Colonic mucosa (tissue), 4 donors: ENCODE measurements at regions not wholly inside any gene's neighbourhood (a gene's known extent, or its start where the extent isn't known, plus 50 kb on each side); places are given as distances from the start of the nearest gene placed in this dataset.

Experiments used
- DNase-seq: peaks from one replicate; pipeline ENCODE4 v3.0.0-alpha.2; 2020
- H3K27ac ChIP-seq: fragments of 200-600 bp; one replicate; pipeline ENCODE4 v1.8.0; 2021
- H3K27me3 ChIP-seq: fragments of 200-600 bp; one replicate; pipeline ENCODE4 v1.8.0; 2021
- H3K36me3 ChIP-seq: fragments of 200-600 bp; one replicate; pipeline ENCODE4 v1.8.0; 2021
- H3K4me1 ChIP-seq: fragments of 200-600 bp; one replicate; pipeline ENCODE4 v1.8.0; 2021; ENCODE audit warnings: mild to moderate bottlenecking
- H3K4me3 ChIP-seq: fragments of 200-600 bp; one replicate; pipeline ENCODE4 v1.8.0; 2021
- H3K9ac ChIP-seq, 2 donors: one replicate each; pipeline ENCODE4 v1.7.0; 2013; ENCODE audit warnings: control low read depth in 2 of 2, low read depth in 2 of 2, low read length in 2 of 2
- H3K9me3 ChIP-seq: fragments of 200-600 bp; one replicate; pipeline ENCODE4 v1.8.0; 2021
- intact Hi-C: fragments of 100-400 bp; cut with DNase I; formaldehyde crosslinking; loops from one replicate; pipeline ENCODE4 v1.14.1; 2022
- TF ChIP-seq, protein P1 (sequence below): fragments of 200-600 bp; IDR thresholded peaks from one replicate; pipeline ENCODE4 v1.8.0; 2022; ENCODE audit warnings: antibody characterized with exemption, mild to moderate bottlenecking
- donor health status: healthy.
- donor health status: DM: no; HTN: no; CAD: no.
- donor health status: DM: no; HTN: no; CAD: no.

DNA sequence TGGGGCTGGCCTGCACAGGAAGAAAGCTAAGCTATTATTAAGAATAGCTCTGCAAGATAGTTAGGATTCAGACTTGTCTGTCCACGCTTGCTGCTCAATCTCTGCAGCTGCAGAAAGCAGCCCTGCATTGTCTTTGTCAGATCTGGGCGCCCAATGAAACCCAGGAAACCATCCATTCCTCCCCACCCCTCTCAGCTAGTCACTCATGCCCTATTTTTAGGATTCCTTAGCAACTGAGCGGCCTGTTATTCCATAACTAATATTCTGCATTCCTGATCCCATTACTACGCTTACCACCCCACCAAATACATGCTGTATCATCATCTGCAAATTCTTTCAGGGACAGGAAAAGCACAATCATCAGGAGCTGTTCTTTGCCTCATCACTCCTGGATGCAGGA is 52.9 kb upstream of the APC start:
- intact Hi-C loops: no loop called here
- Histone ChIP-seq H3K9ac (no peak overlapping the region), H3K9me3 (no peaks in the 10 kb centered on the region), H3K27me3 (no peaks in the 10 kb centered on the region), H3K27ac (no peak overlapping the region), H3K4me3 (no peak overlapping the region), H3K4me1 (no peaks in the 10 kb centered on the region), H3K36me3 (no peaks in the 10 kb centered on the region)
- DNase-seq: no peak
- TF ChIP-seq, protein P1, sequence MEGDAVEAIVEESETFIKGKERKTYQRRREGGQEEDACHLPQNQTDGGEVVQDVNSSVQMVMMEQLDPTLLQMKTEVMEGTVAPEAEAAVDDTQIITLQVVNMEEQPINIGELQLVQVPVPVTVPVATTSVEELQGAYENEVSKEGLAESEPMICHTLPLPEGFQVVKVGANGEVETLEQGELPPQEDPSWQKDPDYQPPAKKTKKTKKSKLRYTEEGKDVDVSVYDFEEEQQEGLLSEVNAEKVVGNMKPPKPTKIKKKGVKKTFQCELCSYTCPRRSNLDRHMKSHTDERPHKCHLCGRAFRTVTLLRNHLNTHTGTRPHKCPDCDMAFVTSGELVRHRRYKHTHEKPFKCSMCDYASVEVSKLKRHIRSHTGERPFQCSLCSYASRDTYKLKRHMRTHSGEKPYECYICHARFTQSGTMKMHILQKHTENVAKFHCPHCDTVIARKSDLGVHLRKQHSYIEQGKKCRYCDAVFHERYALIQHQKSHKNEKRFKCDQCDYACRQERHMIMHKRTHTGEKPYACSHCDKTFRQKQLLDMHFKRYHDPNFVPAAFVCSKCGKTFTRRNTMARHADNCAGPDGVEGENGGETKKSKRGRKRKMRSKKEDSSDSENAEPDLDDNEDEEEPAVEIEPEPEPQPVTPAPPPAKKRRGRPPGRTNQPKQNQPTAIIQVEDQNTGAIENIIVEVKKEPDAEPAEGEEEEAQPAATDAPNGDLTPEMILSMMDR: no peak

DNA sequence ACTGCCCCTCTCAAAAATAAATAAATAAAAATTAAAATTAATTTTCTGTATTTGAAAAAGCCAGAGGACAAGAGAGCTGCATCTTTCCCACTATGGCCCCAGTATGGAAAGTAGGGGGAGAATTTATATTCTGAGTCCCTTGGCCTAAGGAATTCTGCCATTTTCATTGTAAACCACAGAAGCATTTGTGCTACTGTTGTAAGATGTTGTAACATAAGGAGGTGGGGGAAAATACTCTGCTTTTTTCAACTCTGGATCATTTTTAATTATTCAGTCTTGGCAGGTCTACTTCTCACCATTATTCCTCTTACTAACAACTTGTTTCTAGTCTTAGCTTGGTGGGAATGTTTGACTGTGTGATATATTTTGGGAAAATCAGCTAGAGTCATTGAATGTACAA is 52.3 kb upstream of the APC start:
- no peaks in the 10 kb centered on the region for H3K27me3 ChIP-seq
- H3K4me3 ChIP-seq: no peak overlapping the region
- H3K9me3 ChIP-seq: no peaks in the 10 kb centered on the region
- no peak overlapping the region for H3K9ac ChIP-seq
- DNase-seq: no peak
- intact Hi-C loops: no loop called here
- TF ChIP-seq, protein P1: no peak
- no peaks in the 10 kb centered on the region for H3K4me1 ChIP-seq
- no peak overlapping the region for H3K27ac ChIP-seq
- H3K36me3 ChIP-seq: no peaks in the 10 kb centered on the region

DNA sequence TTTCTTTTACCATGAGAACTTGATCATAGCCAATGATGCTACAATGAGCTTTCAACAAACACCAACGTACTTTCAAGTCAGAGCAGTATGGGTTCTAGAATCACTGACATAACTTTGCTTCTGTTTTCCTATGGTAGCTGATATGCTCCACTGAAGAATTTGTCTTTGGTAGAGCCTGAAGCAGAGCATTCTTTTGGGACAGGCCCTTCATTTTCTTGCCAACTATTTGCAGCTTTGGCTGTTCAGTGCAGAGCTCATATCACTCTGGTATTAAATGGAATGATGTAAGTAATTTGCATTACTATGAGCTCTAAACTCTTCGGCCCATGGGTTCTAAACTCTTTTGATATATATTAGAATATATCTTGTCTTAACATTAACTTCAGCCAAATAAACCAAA is 51.8 kb upstream of the APC start:
- Histone ChIP-seq H3K4me3 (no peak overlapping the region), H3K9ac (no peak overlapping the region), H3K27ac (no peak overlapping the region), H3K27me3 (no peaks in the 10 kb centered on the region), H3K9me3 (no peaks in the 10 kb centered on the region), H3K36me3 (no peaks in the 10 kb centered on the region), H3K4me1 (no peaks in the 10 kb centered on the region)
- DNase-seq: no peak
- TF ChIP-seq, protein P1: no peak
- intact Hi-C loops: no loop called here

DNA sequence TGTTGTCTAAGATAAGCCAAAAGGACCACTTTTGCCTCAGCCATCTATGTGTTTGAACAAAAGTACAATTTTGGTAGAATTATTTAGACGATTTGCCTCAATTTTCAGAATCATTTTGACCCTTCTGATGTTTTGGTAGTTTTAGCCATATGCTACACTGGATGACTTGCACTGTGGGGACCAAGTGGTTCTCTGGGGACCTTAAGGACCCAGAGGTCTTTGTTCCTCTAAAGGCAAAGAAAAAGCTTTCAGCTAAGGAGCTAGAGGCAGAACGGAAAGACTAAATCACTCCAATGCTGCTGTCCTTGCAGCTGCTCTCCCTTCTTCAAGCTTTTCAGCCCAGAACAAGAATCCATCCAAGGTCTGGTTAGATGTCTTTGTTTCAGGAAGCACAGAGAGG is 51.0 kb upstream of the APC start:
- Histone ChIP-seq H3K4me3 (no peak overlapping the region), H3K27me3 (no peaks in the 10 kb centered on the region), H3K27ac (no peak overlapping the region), H3K4me1 (no peaks in the 10 kb centered on the region), H3K9ac (no peak overlapping the region), H3K9me3 (no peaks in the 10 kb centered on the region), H3K36me3 (no peaks in the 10 kb centered on the region)
- TF ChIP-seq, protein P1: no peak
- intact Hi-C loops: no loop called here
- DNase-seq: no peak

DNA sequence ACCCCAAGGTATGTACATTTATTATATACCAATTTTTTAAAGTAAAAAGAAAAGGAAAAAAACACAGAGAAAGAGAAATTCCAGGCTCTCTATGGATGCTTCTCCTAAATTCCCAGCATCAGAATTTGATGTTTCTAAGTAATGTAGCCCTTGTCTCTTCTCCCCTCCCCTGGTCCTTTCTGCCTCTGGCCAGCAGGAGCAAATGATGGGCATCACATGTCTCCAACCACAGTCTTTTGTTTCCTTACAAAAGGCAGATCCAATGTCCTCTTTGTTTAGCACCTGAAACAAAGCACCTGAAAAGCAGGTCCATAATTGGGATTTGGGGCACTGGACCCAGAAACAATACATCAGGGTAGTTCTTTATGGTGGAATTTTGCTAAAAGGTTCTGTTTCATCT is 50.4 kb upstream of the APC start:
- H3K27me3 ChIP-seq: no peaks in the 10 kb centered on the region
- intact Hi-C loops: no loop called here
- TF ChIP-seq, protein P1: no peak
- no peaks in the 10 kb centered on the region for H3K9me3 ChIP-seq
- H3K4me1 ChIP-seq: no peaks in the 10 kb centered on the region
- H3K27ac ChIP-seq: no peak overlapping the region
- H3K36me3 ChIP-seq: no peaks in the 10 kb centered on the region
- H3K9ac ChIP-seq: no peak overlapping the region
- DNase-seq: no peak
- H3K4me3 ChIP-seq: no peak overlapping the region
